ENCODE measurements at regions not wholly inside any gene's neighbourhood (a gene's known extent, or its start where the extent isn't known, plus 50 kb on each side); places are given as distances from the start of the nearest gene placed in this dataset.

GRCh38 chr10:85225311-85225710 is 896.9 kb downstream of the CCSER2 start:
- DNase-seq (ENCODE audit: low spot score): no peak

DNA sequence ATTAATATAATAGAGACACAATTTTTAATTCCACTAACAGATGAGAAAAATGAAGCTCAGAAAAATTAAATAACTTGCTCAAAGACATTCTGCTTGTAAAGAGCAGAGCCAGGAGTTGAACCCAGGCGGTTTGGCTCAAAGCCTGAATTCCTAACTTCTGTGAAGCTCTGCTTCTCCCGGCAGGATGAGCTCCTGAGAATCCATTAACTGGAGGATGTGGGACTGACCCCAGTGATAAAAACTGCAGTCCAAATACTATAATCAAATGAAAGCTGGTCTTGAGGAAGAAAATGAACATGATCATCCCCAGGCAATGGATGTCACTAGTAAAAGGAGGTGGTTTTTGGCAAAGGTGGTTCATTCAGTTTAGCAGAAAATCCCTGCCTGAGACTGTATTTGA is 898.2 kb downstream of the CCSER2 start:
- no peak for DNase-seq (ENCODE audit: low spot score)

DNA sequence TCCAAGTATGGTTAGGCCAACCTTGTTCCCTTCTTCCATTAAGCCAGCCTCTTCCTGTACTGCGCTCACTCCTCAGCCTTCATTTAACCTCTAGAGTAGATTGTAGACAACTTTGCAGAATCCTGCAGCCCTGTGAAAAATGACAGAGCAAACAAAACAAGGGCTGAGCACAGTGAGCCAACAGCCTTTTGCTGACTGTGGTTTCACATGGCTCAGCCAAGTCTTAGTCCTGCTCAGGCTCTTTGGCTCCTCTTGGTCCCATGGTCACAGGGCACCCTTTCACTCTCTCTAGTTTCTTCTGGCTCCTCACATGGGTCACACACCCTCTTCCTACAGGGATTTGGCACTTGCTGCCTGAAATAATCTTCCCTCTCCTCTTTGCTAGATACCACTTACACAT is 900.3 kb downstream of the CCSER2 start:
- DNase-seq (ENCODE audit: low spot score): no peak

- DNase-seq (ENCODE audit: low spot score): no peak
Measured at GRCh38 chr10:85231534-85232270, 903.3 kb downstream of the CCSER2 start.

- no peak for DNase-seq (ENCODE audit: low spot score)
Measured at GRCh38 chr10:85235258-85235657, 906.9 kb downstream of the CCSER2 start.

GRCh38 chr10:85238676-85239075 is 910.3 kb downstream of the CCSER2 start:
- no peak for DNase-seq (ENCODE audit: low spot score)

DNA sequence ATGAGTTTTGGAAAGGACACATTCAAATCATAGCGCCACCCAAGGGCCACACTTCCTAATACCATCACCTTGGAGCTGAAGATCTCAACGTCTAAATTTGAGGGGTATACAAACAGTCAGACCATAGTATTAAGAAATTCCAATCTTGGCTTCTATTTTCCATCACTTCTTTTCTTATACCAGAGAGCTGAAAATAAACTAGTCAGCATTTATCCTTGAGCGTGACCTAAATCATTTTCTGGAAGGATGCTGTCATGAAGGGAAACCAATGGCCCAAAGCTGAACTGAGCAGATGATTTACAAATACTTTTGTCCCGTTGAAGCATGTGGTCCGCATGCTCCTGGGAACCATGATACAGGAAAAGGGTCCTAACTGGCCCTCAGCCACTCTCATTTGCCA is 921.9 kb downstream of the CCSER2 start:
- no peak for DNase-seq (ENCODE audit: low spot score)

GRCh38 chr10:85256481-85256880 is 928.1 kb downstream of the CCSER2 start:
- no peak for DNase-seq (ENCODE audit: low spot score)

DNA sequence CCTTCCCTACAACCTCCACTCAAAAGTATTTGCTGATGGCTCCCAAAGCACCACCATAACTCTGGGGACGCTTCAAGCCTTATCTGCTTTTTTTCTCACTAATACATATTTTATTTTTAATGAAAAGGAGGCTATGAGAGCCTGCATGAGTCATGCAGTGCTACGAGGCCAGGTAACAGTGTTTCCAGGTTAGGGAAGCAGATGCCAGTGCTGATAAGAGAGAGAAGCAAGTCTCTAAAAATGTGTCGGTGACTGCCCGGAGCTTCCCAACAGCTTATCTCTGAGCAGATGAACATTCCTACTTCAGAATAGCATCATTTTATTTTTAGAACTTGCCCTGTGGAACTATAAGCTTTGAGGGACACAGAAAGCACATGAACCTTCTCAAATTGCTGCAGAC is 931.5 kb downstream of the CCSER2 start:
- no peak for DNase-seq (ENCODE audit: low spot score)

GRCh38 chr10:85262992-85263391 is 934.6 kb downstream of the CCSER2 start:
- no peak for DNase-seq (ENCODE audit: low spot score)

- DNase-seq (ENCODE audit: low spot score): no peak
Measured at GRCh38 chr10:85265121-85265520, 936.7 kb downstream of the CCSER2 start.

DNA sequence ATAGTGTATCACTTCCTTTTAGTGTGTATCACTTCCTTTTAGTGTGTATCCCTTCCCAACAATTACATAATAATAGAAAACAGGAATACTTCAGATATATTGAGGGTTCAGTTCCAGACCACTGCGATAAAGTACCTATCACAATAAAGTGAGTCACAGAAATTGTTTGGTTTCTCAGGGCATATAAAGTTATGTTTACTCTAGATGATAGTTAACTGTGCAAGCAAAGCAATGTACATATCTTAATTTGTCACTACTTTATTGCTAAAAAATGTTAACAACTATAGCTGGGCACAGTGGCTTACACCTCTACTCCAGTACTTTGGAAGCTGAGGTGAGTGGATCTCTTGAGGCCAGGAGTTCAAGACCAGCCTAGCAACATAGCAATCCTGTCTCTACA is 938.4 kb downstream of the CCSER2 start:
- no peak for DNase-seq (ENCODE audit: low spot score)

- no peak for DNase-seq (ENCODE audit: low spot score)
Measured at GRCh38 chr10:85280014-85280413, 951.6 kb downstream of the CCSER2 start.

GRCh38 chr10:85284778-85285770 is 956.7 kb downstream of the CCSER2 start:
- DNase-seq (ENCODE audit: low spot score): no peak

DNA sequence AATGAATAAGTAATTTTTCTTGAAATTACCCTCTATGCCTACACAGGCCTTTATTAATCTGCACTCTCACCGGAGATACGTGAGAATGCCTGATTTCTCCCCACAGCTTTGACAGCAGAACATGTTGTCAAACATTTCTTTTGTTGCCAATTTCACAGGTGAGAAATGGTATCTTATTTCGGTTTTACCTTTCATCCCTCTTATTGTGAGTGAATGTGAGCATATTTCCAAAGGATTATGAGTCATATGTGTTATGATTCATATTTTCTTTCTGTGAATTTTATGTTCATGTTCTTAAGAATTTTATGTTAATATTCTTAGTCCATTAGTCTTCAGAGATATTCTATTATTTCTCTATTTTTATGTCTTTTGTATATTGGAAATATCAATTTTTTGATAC is 965.1 kb downstream of the CCSER2 start:
- DNase-seq (ENCODE audit: low spot score): no peak

GRCh38 chr10:85311613-85312337 is 983.4 kb downstream of the CCSER2 start:
- DNase-seq (ENCODE audit: low spot score): no peak

GRCh38 chr10:85315657-85316056 is 987.3 kb downstream of the CCSER2 start:
- DNase-seq (ENCODE audit: low spot score): no peak

DNA sequence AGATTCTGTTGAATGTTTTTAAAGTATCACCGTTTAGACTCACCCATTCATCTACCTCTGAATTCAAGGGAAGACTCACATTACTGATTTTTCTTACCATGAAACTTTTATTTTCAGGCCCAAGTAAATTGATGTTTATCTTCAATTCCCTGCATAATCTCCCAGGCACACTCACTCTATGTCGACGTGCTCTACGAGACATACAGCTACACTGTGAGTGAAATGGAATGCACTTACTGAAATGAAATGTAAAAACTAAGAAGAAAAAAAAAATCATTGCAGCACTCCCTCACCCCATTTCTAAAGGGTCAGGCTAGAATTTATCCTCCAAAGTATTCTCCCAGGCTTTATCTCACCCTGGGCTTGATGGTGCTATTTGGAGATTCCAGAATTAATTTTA is 987.9 kb downstream of the CCSER2 start:
- DNase-seq (ENCODE audit: low spot score): no peak

DNA sequence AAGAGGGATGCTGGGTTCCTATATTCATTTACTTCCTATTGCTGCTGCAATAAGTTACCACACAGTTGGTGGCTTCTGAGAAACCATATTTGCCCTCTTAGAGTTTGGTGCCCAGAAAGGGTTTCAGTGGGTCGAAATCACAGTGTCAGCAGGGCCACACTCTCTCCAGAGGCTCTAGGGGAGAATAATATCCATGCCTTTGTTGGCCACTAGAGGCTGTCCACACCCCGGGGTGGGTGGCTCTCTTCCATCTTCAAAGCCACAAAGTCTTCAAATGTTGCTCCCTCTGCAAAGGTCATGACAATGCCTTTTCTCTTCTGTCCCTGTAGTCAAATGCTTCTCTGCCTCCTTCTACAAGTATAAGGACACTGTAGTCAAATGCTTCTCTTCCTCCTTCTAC is 989.4 kb downstream of the CCSER2 start:
- no peak for DNase-seq (ENCODE audit: low spot score)

DNA sequence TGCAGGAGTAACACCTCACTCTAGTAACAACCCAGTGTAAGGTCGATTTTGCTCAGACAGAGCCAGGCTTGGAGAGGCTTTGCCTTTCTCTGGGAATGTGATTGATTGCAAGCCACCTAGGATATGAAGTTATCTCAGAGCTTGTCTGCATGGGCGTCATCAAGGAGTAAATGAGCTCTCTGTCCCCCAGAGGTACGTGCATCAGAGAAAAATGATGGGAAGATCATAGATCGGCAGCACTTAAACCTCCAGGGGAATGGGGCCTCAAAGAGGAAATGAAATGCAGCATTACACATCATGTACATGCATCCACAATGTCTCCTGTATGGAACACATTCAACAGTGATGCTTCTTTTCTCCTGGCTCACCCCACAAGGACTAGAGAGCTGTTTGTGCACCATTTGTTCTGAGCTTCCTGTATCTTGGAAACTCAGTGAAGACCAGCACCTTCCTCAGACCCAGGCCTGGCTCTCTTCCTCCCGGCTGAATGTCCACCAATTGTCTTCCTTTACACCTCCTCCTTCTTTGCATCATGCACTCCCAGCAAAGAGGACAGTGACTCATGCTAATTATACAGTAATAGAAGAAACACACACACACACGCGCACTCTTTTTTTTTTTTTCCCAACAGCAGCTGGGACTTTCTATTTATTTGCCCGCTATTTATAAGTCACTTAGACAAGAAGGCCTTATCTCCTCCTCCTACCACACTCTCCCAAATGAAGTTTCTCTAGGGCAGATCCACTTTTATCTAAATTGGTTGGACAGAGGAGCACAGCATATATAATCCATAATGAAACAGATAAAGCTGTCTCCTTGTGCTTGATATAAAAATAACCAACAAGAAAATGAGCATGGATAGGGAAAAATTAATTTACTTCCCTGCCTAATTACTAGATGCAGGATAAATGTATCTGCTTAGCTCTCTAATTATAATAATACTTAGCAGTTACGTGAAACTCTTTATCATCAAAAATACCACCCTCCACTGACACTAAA is 990.7 kb downstream of the CCSER2 start:
- DNase-seq (ENCODE audit: low spot score): no peak

DNA sequence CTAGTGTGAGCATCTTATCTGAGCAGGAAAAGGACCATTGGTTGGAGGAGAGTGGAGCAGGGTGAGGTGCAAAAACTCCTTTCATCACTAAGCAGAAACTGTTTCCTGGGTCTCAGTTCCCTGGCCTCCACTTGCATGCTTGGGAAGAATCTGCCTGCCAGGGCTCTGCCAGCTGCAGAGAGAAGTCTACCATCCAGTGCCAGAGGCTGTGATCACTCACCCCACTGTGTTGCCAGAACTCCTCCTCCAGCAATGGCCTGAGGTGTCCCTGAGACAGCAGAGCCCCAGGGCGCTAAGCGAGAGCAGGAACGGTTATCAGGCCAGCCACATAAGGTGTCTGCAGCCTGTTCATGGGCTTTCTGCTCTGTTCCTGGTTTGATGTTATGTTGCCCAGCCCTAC is 991.4 kb downstream of the CCSER2 start:
- no peak for DNase-seq (ENCODE audit: low spot score)
